T-cell (primary cell): ENCODE measurements at regions not wholly inside any gene's neighbourhood (a gene's known extent, or its start where the extent isn't known, plus 50 kb on each side); places are given as distances from the start of the nearest gene placed in this dataset.
"Not testable (repeated sequence)": the region's sequence is repeated elsewhere in the genome, so short reads cannot be mapped to it uniquely, and the experiment has no call there.

ENCODE experiments used
- ATAC-seq, 4 experiments: fragments of 200-7000 bp in 3 of 4; fragments of 150-1000 bp in 1 of 4; cut with Tn5 transposase; replicated peaks in 1 of 4; 1 replicate in 3 of 4; 2 replicates in 1 of 4; pipeline ENCODE4 v1.10.0; 2021; ENCODE audit warnings: moderate library complexity in 3 of 4, mild to moderate bottlenecking in 2 of 4, moderate number of reproducible peaks in 1 of 4
- CTCF ChIA-PET, 2 donors: fragments of 300-600 bp; sonication (Branson Sonifier 250); formaldehyde crosslinking; loops; one replicate each; lab custom pipeline; 2022; ENCODE audit warnings: antibody characterized with exemption in 2 of 2; lab: Charles Lee
- POLR2A ChIA-PET, 2 donors: fragments of 300-600 bp; sonication (Branson Sonifier 250); formaldehyde crosslinking; loops; one replicate each; lab custom pipeline; 2022; ENCODE audit warnings: antibody characterized with exemption in 2 of 2; lab: Charles Lee
- DNase-seq, 35 experiments: peaks; one replicate each; pipeline versions ENCODE4 v3.0.0 to v3.0.0-alpha.2; 2013 to 2023
- H3K27ac ChIP-seq: one replicate; pipeline ENCODE4 v1.5.1; 2013; ENCODE audit warnings: low read length
- H3K27me3 ChIP-seq, 2 experiments: replicated peaks in 1 of 2; 1 replicate in 1 of 2; 2 replicates in 1 of 2; pipeline versions ENCODE4 v1.6.1 to v1.7.0; 2013; ENCODE audit warnings: low read length in 1 of 2, mixed read lengths in 1 of 2; ENCODE audit not compliant: control insufficient read depth in 2 of 2, insufficient read depth in 2 of 2; ENCODE audit errors: extremely low read depth in 1 of 2
- H3K36me3 ChIP-seq, 2 donors: 1 replicate in 1 of 2; 2 replicates in 1 of 2; pipeline versions ENCODE4 v1.6.1 to v1.7.0; 2013; ENCODE audit warnings: low read length in 1 of 2; ENCODE audit not compliant: control insufficient read depth in 2 of 2, insufficient read depth in 1 of 2; ENCODE audit errors: extremely low read depth in 1 of 2
- H3K4me1 ChIP-seq, 2 experiments: 1 replicate in 1 of 2; 2 replicates in 1 of 2; pipeline versions ENCODE4 v1.6.1 to v1.7.0; 2013; ENCODE audit warnings: low read length in 2 of 2, mixed read lengths in 1 of 2; ENCODE audit not compliant: insufficient read depth in 2 of 2, control insufficient read depth in 1 of 2; ENCODE audit errors: extremely low read depth in 1 of 2
- H3K4me3 ChIP-seq, 2 donors: 1 replicate in 1 of 2; 2 replicates in 1 of 2; pipeline versions ENCODE4 v1.5.1 to v1.7.0; 2013; ENCODE audit warnings: mild to moderate bottlenecking in 2 of 2, low read length in 1 of 2, moderate library complexity in 1 of 2; ENCODE audit not compliant: control insufficient read depth in 1 of 2; ENCODE audit errors: extremely low read depth in 1 of 2
- H3K9me3 ChIP-seq: 2 replicates; pipeline ENCODE4 v1.7.0; 2013
- H3K27ac Mint-ChIP-seq, 2 donors: one replicate each; pipeline ENCODE4 v1.8.0; 2020 to 2021; ENCODE audit warnings: mild to moderate bottlenecking in 2 of 2, mixed read lengths in 2 of 2
- H3K27me3 Mint-ChIP-seq, 2 donors: one replicate each; pipeline ENCODE4 v1.8.0; 2021 to 2022; ENCODE audit warnings: mixed read lengths in 2 of 2
- H3K36me3 Mint-ChIP-seq: one replicate; pipeline ENCODE4 v1.8.0; 2021; ENCODE audit warnings: mixed read lengths
- H3K4me1 Mint-ChIP-seq, 3 donors: one replicate each; pipeline ENCODE4 v1.8.0; 2020 to 2022; ENCODE audit warnings: mixed read lengths in 3 of 3, mild to moderate bottlenecking in 1 of 3
- H3K4me3 Mint-ChIP-seq, 3 donors: one replicate each; pipeline ENCODE4 v1.8.0; 2020 to 2022; ENCODE audit warnings: mild to moderate bottlenecking in 3 of 3, mixed read lengths in 3 of 3, moderate library complexity in 3 of 3
- H3K9me3 Mint-ChIP-seq, 3 donors: one replicate each; pipeline ENCODE4 v1.8.0; 2020 to 2022; ENCODE audit warnings: mixed read lengths in 3 of 3
- WGBS: methylation state at CpG from one replicate; pipeline ENCODE4 v1.1.5; 2013; ENCODE audit warnings: missing lambda C conversion rate; ENCODE audit not compliant: insufficient coverage; 5-methylcytosine and 5-hydroxymethylcytosine counted together

- H3K9me3 Mint-ChIP-seq: peaks cover 0 to 5% (median 0%) of the 10 kb centered on the region in 3 donors
- H3K27me3 ChIP-seq: no peaks in the 10 kb centered on the region
- H3K27ac Mint-ChIP-seq: no peak overlapping the region
- DNase-seq (no peak), ATAC-seq (no peak)
- no peaks in the 10 kb centered on the region for H3K4me1 ChIP-seq
- H3K4me1 Mint-ChIP-seq: no peaks in the 10 kb centered on the region
- WGBS: no CpG with 5 or more reads among the region's 1 CpG
- ChIA-PET POLR2A (interaction anchor here in 1 of 2 donors (0.6 kb wide), 1 partner anchor 22 kb away, joined by 3 read pairs; no protein-coding TSS in a partner anchor), CTCF (no interaction called here)
- no peaks in the 10 kb centered on the region for H3K9me3 ChIP-seq
- peaks cover 0 to 9% of the 10 kb centered on the region in 2 donors for H3K27me3 Mint-ChIP-seq
- H3K4me3 ChIP-seq: no peak overlapping the region
- no peaks in the 10 kb centered on the region for H3K36me3 Mint-ChIP-seq
- H3K27ac ChIP-seq: no peak overlapping the region
- H3K36me3 ChIP-seq: no peaks in the 10 kb centered on the region
- H3K4me3 Mint-ChIP-seq: no peak overlapping the region
Measured at GRCh38 chr1:96558635-96559034, 162.9 kb upstream of the PTBP2 start.

GRCh38 chr1:96559181-96559580, 162.4 kb upstream of the PTBP2 start:
- POLR2A ChIA-PET: no interaction called here
- H3K27ac Mint-ChIP-seq: no peak overlapping the region
- no peak for ATAC-seq
- CTCF ChIA-PET: no interaction called here
- WGBS: 100% methylated on average over 1 of the region's 4 CpGs
- H3K27ac ChIP-seq: no peak overlapping the region
- H3K36me3 ChIP-seq: no peaks in the 10 kb centered on the region
- H3K4me3 ChIP-seq: no peak overlapping the region
- no peaks in the 10 kb centered on the region for H3K4me1 Mint-ChIP-seq
- H3K4me3 Mint-ChIP-seq: no peak overlapping the region
- no peaks in the 10 kb centered on the region for H3K4me1 ChIP-seq
- H3K36me3 Mint-ChIP-seq: no peaks in the 10 kb centered on the region
- no peaks in the 10 kb centered on the region for H3K27me3 ChIP-seq
- peaks cover 0 to 9% of the 10 kb centered on the region in 2 donors for H3K27me3 Mint-ChIP-seq
- H3K9me3 Mint-ChIP-seq: peaks cover 0 to 5% (median 0%) of the 10 kb centered on the region in 3 donors
- H3K9me3 ChIP-seq: no peaks in the 10 kb centered on the region
- DNase-seq: no peak

- ChIA-PET POLR2A (no interaction called here), CTCF (interaction anchor here in 1 of 2 donors (0.6 kb wide), 1 partner anchor 119 kb away, joined by 3 read pairs; no protein-coding TSS in a partner anchor)
- no peaks in the 10 kb centered on the region for H3K4me1 Mint-ChIP-seq
- H3K27ac ChIP-seq: no peak overlapping the region
- ATAC-seq (no peak), DNase-seq (no peak)
- H3K4me3 Mint-ChIP-seq: no peak overlapping the region
- no peak overlapping the region for H3K27ac Mint-ChIP-seq
- 65% methylated on average over 3 of the region's 4 CpGs for WGBS
- H3K4me1 ChIP-seq: no peaks in the 10 kb centered on the region
- H3K27me3 Mint-ChIP-seq: peaks cover 0 to 9% of the 10 kb centered on the region in 2 donors
- H3K4me3 ChIP-seq: no peak overlapping the region
- no peaks in the 10 kb centered on the region for H3K9me3 ChIP-seq
- H3K36me3 ChIP-seq: no peaks in the 10 kb centered on the region
- H3K36me3 Mint-ChIP-seq: no peaks in the 10 kb centered on the region
- peaks cover 0 to 5% (median 0%) of the 10 kb centered on the region in 3 donors for H3K9me3 Mint-ChIP-seq
- no peaks in the 10 kb centered on the region for H3K27me3 ChIP-seq
Measured at GRCh38 chr1:96559707-96560596, 161.6 kb upstream of the PTBP2 start.

GRCh38 chr1:96562094-96562493, 159.5 kb upstream of the PTBP2 start:
- Mint-ChIP-seq H3K9me3 (peaks cover 0 to 5% (median 0%) of the 10 kb centered on the region in 3 donors), H3K4me1 (no peaks in the 10 kb centered on the region), H3K27ac (no peak overlapping the region), H3K4me3 (no peak overlapping the region), H3K36me3 (no peaks in the 10 kb centered on the region), H3K27me3 (peaks cover 0 to 2% of the 10 kb centered on the region in 2 donors)
- H3K27ac ChIP-seq: no peak overlapping the region
- H3K9me3 ChIP-seq: no peaks in the 10 kb centered on the region
- ChIA-PET POLR2A (no interaction called here), CTCF (no interaction called here)
- H3K4me3 ChIP-seq: no peak overlapping the region
- no peak for DNase-seq
- no peaks in the 10 kb centered on the region for H3K36me3 ChIP-seq
- no peaks in the 10 kb centered on the region for H3K27me3 ChIP-seq
- no peaks in the 10 kb centered on the region for H3K4me1 ChIP-seq
- ATAC-seq: no peak

- H3K4me3 ChIP-seq, POLR2A ChIA-PET, H3K27me3 Mint-ChIP-seq, H3K27me3 ChIP-seq, H3K9me3 ChIP-seq, H3K4me1 ChIP-seq, H3K4me1 Mint-ChIP-seq, ATAC-seq, H3K27ac ChIP-seq, H3K36me3 ChIP-seq, H3K4me3 Mint-ChIP-seq, H3K27ac Mint-ChIP-seq, H3K9me3 Mint-ChIP-seq, H3K36me3 Mint-ChIP-seq, DNase-seq: not testable (repeated sequence)
- CTCF ChIA-PET: interaction anchor here in 1 of 2 donors (0.6 kb wide), 1 partner anchor 700 kb away, joined by 6 read pairs; no protein-coding TSS in a partner anchor
- WGBS: no CpG with 5 or more reads among the region's 3 CpGs
Measured at GRCh38 chr1:96564401-96564800, 157.2 kb upstream of the PTBP2 start.

- Histone ChIP-seq H3K4me1 (no peaks in the 10 kb centered on the region), H3K27me3 (no peaks in the 10 kb centered on the region), H3K4me3 (no peak overlapping the region), H3K27ac (no peak overlapping the region), H3K9me3 (no peaks in the 10 kb centered on the region), H3K36me3 (no peaks in the 10 kb centered on the region)
- CTCF ChIA-PET: no interaction called here
- POLR2A ChIA-PET: interaction anchor here in 1 of 2 donors (0.5 kb wide), 1 partner anchor 62 kb away, joined by 3 read pairs; no protein-coding TSS in a partner anchor
- no peak for ATAC-seq
- no peak for DNase-seq
- WGBS: no CpG with 5 or more reads among the region's 1 CpG
- Mint-ChIP-seq H3K27me3 (no peaks in the 10 kb centered on the region), H3K4me1 (no peaks in the 10 kb centered on the region), H3K36me3 (no peaks in the 10 kb centered on the region), H3K9me3 (no peaks in the 10 kb centered on the region), H3K4me3 (no peak overlapping the region), H3K27ac (no peak overlapping the region)
Measured at GRCh38 chr1:96565546-96565945, 156.0 kb upstream of the PTBP2 start.
